A673 (cell line): ENCODE measurements at regions not wholly inside any gene's neighbourhood (a gene's known extent, or its start where the extent isn't known, plus 50 kb on each side); places are given as distances from the start of the nearest gene placed in this dataset.
A peak's percentile ranks its signal among the peaks of the same experiment; 100 is the strongest.

Experiments used
- CTCF ChIP-seq: fragments of 300-800, 200-600 bp; sonication (generic); conservative IDR thresholded peaks from 2 replicates; pipeline ENCODE4 v1.5.1; 2017; ENCODE audit warnings: low read depth, mild to moderate bottlenecking, antibody characterized with exemption, low read length, moderate library complexity, mixed read lengths
- EZH2 ChIP-seq: fragments of 200-600 bp; sonication (generic); IDR thresholded peaks from 2 replicates; pipeline ENCODE4 v1.6.1; 2017; ENCODE audit warnings: borderline replicate concordance, low read depth, mild to moderate bottlenecking, mixed read lengths, antibody characterized with exemption, low read length; ENCODE audit not compliant: poor library complexity, severe bottlenecking

DNA sequence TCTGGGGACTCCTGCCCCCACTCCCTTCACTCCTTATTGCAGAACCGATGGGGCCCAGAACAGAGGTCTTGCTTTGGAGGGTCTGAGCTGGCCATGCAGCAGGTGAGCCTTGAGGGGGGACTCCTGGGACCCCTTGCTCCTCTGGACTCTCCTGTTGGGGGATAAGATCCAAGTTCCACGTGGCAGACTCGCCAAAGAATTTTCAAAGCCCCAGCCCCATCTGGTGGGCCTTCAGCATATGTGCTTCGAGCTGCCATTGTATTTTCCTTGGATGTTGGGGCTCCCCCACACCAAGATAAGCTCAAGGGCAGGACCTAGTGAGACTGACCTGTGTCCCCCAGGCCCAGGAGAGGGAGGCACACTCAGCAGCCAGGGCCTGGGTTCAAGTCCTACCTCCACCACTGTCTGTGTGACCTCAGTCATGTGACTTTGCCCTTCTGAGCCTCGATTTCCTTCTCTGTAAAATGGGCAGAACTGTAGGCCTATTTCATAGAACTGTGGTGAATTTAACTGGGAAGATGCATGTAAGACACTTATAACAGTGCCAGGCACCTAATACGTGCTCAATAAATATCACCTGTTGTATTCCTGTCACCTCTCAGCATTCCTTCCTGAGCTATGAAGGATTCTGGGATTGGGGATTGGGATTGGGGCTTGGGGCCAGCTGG is 115.5 kb downstream of the VEGFA start:
- TF ChIP-seq CTCF (0 out of 2 replicates have a peak, but pooled peaks have one; percentile 17), EZH2 (no peak)
